HG02571 (cell line): ENCODE measurements at regions not wholly inside any gene's neighbourhood (a gene's known extent, or its start where the extent isn't known, plus 50 kb on each side); places are given as distances from the start of the nearest gene placed in this dataset.

Experiments used
- ATAC-seq: cut with Tn5 transposase; IDR thresholded peaks from one replicate; pipeline ENCODE4 v1.9.1; 2021; ENCODE audit warnings: mild to moderate bottlenecking, moderate library complexity; ENCODE audit not compliant: unreplicated experiment

DNA sequence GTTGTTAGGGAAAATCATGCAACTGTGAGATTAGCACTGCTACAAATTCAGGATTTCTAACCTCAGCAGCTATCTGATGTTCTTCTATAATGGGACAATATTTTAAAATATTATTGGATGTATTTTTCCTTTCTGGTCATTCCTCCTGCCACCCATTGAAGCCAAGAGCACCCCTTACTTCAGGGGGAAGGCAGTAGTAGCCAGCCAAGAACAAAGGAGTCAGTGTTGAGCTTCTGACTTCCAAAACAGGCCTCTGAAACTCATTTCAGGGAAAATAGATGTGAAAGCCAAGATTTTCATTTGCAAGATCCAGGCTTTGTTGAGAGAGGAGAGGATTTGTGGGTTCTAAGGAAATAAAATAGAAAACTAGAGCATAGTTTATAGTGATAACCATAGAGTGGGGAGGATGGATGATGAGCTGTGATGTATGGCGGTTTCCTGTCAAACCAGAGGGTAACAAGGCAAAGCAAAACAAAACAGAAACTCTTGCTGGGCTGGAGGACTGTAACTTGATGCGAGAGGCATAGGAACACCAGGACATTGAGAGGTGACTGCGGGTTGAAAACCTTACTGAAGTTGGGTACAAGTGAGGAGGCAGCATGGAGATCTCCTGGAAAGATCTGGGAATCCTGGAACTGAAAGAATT is 173.7 kb upstream of the LEF1 start:
- ATAC-seq: no peak

DNA sequence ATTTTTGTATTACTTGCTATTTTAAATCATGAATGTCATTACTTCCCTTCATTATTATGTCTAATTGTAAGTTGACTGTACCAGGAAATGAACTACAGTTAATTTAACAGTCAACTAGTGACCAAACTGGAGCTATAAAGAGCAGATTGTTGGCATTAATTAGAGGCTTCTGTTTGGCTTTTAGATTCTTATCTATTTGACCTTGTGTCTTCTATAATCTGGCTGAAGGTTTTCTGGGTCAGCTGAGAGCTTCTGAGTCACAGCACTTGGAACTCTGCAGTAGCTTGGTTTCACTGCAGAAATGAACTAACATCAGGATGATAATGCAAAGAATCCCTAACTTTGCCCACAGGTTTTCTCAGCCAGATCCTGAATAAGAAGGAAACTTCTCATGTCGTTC is 169.2 kb upstream of the LEF1 start:
- no peak for ATAC-seq

DNA sequence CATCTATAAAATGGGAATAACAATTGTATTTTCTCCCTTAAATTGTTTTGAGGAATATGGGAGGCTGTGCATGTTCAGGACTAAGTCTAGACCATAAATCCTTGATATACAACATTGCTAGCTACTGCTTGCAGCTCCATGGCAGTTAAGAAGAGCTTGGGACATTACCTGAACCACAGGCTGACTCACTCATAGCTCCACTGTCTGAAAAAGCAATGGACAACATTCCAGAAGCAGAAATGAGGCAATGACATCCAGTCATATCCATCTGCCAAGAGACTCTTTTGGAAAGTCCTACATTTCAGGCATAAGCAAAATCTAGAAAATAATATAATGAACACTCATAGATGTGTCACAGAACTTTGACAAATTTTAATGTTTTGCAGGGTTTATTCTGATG is 167.3 kb upstream of the LEF1 start:
- ATAC-seq: no peak

DNA sequence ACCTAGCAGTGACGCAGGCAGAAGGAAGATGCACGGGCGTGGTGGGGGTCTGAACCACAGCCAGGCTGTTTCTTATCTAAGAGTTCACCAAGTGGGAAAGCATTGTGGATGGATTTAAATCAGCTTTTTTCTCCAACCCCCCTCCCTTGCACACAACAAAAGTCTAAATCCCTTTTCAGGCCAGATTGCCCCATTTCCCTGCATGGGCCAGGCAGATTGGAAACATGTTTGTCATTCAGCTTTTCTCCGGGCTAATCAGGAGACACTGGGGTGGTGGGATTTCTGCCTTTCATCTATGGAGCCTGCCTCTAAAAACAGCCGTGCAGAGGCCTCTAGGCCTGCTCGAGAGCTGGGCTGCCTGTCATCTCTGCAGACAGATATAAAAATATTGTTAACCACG is 166.3 kb upstream of the LEF1 start:
- ATAC-seq: no peak

DNA sequence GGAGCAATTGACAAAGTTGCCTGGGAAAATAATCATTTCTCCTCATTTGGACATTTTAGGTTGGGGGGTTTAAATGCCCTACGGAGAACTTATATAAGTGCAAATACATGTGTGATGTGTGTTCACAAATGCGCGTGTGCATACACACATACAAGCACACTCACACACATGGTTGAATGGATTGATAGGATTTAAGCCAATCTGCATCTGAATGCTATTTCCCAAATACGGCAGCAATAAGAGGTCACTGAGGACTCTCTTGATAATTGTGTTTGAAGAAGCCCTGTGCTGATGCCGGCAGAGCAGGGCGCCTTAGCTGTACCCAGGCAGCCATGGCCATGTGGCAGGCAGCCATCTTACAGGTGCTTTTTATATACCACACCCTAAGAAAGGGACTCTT is 165.3 kb upstream of the LEF1 start:
- no peak for ATAC-seq

DNA sequence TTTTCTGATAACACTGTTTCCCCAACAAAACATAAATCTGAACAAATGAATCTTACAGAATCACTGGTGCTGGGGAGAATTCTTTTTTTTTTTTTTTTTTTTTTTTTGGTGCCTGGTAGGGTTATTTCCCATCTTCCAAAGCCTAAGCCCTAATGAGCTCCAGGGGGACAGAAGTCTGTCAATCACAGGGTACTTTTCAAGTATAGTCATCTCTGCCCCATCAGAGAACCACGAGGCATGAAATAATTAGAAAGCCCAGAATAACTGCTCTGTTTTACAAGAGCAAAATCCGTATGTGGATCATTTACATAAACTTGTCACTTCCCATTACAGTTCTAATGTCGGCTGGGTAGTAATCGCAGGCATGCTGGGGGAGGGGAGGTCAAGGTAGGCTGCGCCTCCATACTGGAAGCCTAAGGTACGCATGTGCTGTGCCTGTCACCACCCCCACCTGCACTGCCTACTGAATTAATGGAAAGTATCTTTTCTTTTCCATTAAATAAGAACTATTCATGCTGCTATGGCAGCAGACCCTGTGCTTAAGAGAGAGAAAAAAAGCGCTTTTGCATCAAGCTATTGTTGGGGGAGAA is 164.7 kb upstream of the LEF1 start:
- ATAC-seq: no peak

DNA sequence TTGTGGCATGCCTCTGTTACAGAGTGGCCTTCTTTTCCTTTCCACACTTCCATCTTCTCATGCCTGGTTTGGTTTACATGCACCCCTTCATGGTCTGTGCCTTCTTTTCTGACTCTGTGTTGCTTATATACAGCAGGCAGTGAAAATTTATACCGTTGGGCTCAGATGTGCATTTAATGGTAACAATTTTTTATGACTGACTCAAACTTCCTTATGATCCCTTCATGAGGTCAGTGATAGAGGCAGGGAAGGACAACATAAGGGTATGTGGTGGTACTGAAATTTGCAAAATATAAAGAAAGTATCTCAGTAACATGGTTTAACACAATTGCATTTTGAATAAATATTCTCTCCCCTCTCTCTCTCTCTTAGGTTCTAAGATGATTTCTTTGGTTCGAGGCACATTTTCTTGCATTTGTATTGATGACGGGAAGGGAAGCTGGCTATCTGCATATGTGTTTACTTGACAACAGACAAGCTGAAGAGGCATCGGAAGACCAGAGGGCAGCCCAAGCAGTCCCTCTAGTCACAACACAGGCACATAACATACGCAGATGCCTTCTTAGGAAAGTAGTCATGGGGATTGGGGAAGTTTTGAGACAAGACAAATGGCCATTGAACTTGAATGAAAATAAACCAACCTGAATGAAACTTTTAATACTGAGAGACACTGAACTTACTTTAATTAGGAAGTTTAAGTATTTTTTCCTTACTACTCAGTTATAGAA is 163.3 kb upstream of the LEF1 start:
- ATAC-seq: no peak

DNA sequence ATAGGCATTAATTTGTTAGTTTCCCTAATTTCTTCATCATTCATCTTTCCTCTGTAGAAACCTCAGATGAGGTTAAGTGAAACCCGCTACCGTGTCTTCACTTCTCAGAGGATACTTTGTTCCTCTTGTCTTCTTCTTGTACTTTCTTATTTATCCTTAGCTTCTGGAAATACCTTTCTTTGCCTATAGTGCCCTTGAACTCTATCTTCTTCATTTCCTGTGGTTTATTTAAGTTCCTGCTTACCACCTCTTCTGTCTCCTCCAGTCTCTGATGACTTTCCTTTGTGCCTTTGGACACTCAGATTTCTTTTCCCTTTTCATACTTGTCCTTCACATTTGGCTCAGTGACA is 159.6 kb upstream of the LEF1 start:
- ATAC-seq: no peak

DNA sequence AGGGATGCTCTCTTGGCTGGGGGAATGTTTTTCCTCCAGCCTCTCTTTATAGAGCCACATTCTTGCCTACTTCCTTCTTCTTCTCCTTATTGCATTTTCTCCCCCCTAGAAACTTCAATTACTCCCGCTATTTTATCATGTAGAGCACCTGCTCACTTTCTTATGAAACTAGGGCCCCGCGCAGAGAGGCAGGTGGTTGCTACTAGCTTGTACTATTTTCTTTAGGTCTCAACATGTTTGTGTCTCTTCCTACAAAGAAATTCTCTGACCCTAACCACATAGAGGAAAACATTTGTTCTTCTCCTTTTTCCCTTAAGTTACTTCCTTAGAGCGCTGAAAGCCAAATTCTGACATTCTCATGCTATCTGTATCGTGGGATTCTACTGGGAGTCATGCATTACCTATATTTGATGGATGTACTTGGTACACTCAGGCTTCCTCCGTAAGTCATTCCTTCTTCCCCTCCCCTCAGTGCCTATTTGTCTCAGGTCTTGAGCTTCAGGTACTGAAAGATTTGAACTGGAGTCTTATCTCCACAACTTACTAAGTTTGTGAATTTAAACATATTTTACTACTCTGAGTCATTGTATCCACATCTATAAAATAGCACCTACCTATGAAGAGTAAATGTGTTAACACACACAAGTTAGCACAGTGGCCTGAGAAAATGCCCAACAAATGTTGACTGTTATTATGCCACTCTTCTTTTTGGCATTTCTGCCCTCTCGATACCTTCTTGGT is 159.1 kb upstream of the LEF1 start:
- no peak for ATAC-seq

DNA sequence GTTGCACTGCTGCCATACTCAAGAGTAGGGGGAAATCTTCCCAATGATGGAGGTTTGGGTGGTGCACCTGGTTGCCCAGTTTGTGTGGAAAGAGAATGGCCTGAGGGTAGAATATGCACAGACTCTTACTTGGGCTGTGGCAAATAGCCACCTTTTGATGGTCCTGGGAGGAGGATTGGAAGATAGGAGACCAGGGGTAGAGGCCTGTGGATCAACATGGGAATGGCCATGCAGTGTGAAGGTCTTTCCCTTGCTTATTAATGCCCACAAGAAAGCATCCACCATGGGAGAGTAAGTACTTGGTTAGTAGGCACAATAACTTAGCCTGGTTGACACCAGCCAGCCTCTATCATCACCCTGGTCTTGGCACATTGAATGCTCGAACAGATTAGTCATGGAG is 156.8 kb upstream of the LEF1 start:
- no peak for ATAC-seq

DNA sequence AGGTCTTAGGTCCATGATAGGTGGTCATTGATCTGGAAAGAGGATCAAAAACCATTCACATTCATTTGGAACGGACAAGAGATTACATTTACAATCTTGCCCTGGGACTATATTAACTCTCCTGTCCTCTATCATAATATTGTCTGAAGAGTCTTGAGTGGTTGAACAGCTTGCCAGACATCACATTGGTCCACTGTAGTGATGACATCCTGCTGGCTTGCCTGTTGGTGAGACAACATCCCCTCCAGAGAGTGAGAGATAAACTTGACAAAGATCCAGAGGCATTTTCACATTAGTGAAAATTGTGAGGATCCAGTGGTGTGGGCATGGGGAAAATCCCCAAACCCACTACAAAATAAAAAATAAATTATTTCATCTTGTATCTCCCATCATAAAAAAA is 155.7 kb upstream of the LEF1 start:
- ATAC-seq: no peak

DNA sequence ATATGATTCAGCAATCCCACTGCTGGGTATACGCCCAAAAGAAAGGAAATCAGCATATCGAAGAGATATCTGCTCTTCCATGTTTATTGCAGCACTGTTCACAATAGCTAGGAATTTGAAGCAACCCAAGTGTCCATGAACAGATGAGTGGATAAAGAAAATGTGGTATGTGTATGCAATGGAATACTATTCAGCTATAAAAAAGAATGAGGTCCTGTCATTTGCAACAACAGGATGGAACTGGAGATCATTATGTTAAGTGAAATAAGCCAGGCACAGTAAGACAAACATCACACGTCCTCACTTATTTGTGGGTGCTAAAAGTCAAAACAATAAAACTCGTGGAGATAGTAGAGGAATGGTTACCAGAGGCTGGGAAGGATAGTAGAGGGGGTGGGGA is 153.8 kb upstream of the LEF1 start:
- ATAC-seq: no peak

DNA sequence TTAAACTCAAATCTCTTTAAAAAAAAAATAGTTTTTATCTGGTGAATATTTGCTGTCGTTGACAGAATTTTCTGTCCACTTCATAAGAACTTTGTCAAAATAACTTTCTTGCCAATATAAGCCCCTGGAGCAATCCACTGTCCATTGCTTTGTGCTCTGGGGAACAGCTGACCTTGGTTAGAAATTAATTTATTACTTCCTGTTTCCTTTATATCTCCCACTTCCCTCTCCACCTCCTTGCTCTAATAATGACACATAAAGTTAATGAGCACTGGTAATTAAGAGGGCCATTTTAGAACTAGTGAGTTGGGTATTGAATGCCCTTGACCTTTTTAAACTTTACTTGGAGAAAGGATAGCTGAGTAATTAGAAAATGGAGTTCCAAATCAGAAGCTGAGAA is 151.3 kb upstream of the LEF1 start:
- no peak for ATAC-seq

DNA sequence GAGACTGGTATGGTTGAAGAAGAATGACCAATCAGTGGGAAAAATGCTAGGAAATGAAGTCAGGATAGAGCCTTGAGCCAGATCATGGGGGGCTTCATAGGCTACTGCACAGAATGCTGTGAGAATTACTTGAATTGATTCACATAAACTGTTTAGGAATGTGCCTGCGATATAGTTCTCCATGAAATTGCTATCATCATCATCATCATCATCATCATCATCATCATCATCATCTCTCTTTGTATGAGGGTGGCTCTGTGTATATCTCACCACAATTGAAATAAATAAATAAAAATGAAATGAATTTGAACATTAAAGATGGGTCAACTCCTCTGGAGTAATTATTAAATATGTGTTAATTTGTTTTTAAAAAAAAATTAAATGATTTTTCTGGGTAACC is 148.6 kb upstream of the LEF1 start:
- ATAC-seq: no peak

DNA sequence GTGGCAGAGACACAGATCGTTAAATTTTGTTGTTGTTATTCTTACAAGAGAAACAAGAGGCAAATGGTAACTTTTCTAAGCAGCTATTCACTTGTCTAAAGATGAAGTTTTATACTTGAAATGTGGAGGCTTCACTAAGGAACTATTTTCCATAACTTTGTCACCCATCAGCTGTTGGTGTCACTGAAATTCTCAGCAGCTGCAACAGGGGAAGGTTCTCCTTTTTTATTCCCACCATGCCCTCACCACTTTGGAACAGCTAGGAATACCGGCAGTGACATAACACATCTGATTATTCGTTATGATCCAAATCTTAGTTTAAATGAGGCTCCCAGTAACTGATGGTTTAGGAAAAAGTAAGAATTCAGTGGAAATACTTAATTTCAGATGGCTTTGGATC is 147.0 kb upstream of the LEF1 start:
- ATAC-seq: no peak

DNA sequence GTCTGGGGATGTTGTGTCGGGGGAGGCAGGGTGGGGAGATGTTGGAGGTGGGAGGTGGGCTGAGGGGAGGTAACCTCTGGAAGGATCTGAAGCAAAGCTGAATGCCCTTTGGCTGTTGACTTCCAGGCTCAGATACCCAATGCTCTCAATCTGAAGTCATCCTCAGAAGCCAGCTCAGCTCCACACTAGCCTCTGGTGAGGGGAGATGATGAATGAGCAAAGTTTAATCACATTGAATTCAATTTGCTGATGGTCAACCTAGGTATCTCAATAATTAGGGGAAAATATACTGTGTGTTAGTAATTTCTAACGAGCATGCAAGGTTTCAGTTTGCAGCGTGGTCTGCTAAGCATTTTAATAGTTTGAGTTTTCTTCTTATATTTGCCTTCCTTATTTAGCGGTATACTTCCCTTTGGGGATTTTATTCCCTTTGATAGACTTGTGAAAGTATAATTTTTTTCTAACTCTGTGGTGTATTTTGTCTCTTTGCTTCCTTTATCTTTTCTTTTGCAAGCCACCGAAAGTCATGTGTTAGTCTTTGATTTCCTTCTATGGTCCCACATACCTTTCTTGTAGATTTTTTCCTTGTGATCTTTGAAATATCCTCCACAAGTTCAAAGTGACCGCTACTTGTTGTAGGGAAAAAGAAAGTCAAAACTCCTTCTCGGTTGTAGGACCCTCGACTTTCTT is 146.3 kb upstream of the LEF1 start:
- ATAC-seq: no peak

DNA sequence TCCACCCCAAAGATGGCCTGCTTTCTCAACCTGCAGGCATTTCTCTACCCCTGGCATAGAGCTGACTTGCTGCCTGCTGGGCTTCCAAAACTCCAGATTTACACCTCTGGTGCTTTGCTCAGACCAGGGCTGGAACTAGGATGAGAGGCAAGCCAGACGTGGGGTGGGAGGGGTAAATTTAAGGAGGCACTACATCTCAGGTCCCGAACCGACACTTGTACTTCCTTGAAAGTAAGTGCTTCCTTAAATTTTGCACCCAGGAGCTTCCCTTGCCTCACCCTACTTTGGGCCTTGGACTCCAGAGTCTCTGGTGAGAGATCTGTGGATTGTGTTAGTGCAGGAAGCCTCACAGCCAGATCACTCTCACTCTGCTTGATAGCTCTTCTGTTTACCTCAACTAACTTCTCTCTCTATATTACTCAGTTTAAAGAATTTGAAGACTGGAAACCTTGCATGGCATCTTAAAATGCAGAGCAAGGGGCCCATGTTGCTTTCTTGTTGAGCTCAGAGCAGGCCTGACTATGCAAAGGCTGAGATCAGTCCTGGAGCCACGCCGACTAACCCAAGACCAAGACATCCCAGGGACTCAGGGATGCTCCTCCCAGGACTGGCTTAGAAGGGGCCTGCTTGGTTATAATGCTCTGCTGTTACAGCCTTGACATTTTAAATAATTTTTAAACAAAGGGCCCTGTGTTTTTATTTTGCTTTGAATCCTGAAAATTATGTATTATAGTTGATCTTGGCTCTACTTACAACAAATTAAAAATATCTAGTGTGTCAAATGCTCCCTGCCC is 145.0 kb upstream of the LEF1 start:
- no peak for ATAC-seq

DNA sequence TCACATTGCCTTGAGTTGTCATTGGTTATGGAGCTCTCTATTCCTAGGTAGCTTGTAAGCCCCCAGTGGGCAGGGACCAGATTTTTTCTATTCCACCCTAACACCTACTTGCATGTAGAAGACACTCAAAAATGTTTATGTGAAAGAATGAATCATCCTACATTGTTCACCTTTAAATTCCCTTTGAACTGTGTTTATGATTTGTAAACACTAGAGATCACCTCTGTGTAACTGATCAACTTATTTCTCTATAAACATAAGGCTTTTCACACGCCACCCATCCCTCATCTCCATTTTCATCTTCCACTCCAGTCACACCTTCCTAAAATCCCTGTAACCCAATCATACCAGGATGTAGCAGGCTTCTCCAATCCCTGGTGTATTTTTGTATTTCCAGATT is 142.6 kb upstream of the LEF1 start:
- no peak for ATAC-seq

DNA sequence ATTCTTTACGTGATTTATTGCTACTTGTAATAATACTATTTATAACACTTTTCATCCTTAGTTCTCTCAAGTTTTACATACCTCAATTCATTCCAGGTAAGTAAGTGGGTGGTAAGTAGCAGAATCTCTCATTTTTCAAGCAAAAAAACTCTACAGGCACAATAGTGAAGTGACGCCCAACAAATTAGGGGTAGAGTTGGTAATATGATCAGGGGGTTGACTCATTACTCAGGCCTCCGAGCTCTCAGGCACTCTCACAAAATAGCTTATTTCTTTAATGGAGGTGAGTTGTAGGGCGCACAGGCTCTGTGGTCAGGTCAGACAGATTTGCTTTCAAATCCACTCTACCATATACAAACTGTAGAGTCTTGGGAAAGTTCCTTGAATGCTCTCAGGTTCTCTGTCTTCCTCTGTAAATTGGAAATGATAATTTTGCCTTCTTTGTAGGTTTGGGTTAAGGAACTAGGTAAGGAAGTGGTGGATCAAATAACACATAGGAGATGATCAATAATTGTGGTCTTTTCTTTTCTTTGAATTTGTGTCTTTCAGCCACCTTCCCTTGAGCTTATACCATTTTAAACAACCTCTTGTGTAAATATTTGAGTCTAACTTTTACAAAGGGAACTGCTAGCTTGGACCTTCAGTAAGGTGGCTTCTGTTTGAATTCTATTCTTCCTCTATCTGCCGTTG is 134.9 kb upstream of the LEF1 start:
- ATAC-seq: no peak
